WTC11 (cell line): ENCODE measurements at regions not wholly inside any gene's neighbourhood (a gene's known extent, or its start where the extent isn't known, plus 50 kb on each side); places are given as distances from the start of the nearest gene placed in this dataset.
"Not testable (repeated sequence)": the region's sequence is repeated elsewhere in the genome, so short reads cannot be mapped to it uniquely, and the experiment has no call there.

ENCODE experiments used
- ATAC-seq: fragments of 200-7000 bp; cut with Tn5 transposase; 2 replicates; pipeline ENCODE4 v1.10.0; 2021; ENCODE audit warnings: mild to moderate bottlenecking, moderate library complexity
- CTCF ChIA-PET: fragments of 300-600 bp; sonication (Branson Sonifier 250); formaldehyde crosslinking; loops from one replicate; lab custom pipeline; 2021; ENCODE audit warnings: antibody characterized with exemption; lab: Charles Lee
- POLR2A ChIA-PET: fragments of 350-600 bp; sonication (Branson Sonifier 250); formaldehyde crosslinking; loops from one replicate; lab custom pipeline; 2021; ENCODE audit warnings: antibody characterized with exemption; lab: Charles Lee
- DNase-seq: peaks from one replicate; pipeline ENCODE4 v3.0.0; 2021; ENCODE audit warnings: low spot score
- H3K27ac Mint-ChIP-seq: 2 replicates; pipeline ENCODE4 v1.8.0; 2021; ENCODE audit warnings: mixed read lengths
- H3K27me3 Mint-ChIP-seq: 2 replicates; pipeline ENCODE4 v1.8.0; 2021; ENCODE audit warnings: low read depth, mild to moderate bottlenecking, moderate library complexity, mixed read lengths
- H3K36me3 Mint-ChIP-seq: 2 replicates; pipeline ENCODE4 v1.8.0; 2021; ENCODE audit warnings: mixed read lengths
- H3K4me1 Mint-ChIP-seq: 2 replicates; pipeline ENCODE4 v1.8.0; 2022; ENCODE audit warnings: mixed read lengths
- H3K4me3 Mint-ChIP-seq: 2 replicates; pipeline ENCODE4 v1.8.0; 2021; ENCODE audit warnings: mild to moderate bottlenecking, moderate library complexity, mixed read lengths
- H3K9me3 Mint-ChIP-seq: 2 replicates; pipeline ENCODE4 v1.8.0; 2021; ENCODE audit warnings: mixed read lengths
- AFF4 ChIP-seq: sonication (generic); formaldehyde crosslinking; IDR thresholded peaks from 2 replicates; pipeline ENCODE4 v1.8.1; 2023; ENCODE audit warnings: mild to moderate bottlenecking, missing genetic modification reagents, borderline replicate concordance
- ARID4B ChIP-seq: sonication (generic); formaldehyde crosslinking; IDR thresholded peaks from 2 replicates; pipeline ENCODE4 v1.8.0; 2023; ENCODE audit warnings: missing genetic modification reagents, mild to moderate bottlenecking, borderline replicate concordance
- ATF1 ChIP-seq: sonication (generic); formaldehyde crosslinking; IDR thresholded peaks from 2 replicates; pipeline ENCODE4 v1.8.1; 2023; ENCODE audit warnings: mild to moderate bottlenecking, moderate library complexity, missing genetic modification reagents
- ETV6 ChIP-seq: sonication (generic); formaldehyde crosslinking; IDR thresholded peaks from 2 replicates; pipeline ENCODE4 v1.8.1; 2022; ENCODE audit warnings: mild to moderate bottlenecking, missing genetic modification reagents
- IRF1 ChIP-seq: sonication (generic); formaldehyde crosslinking; IDR thresholded peaks from 2 replicates; pipeline ENCODE4 v1.8.0; 2023; ENCODE audit warnings: missing genetic modification reagents
- NFYB ChIP-seq: sonication (generic); formaldehyde crosslinking; conservative IDR thresholded peaks from 2 replicates; pipeline ENCODE4 v1.8.0; 2022; ENCODE audit warnings: low read depth, missing genetic modification reagents
- NR3C1 ChIP-seq: sonication (generic); formaldehyde crosslinking; conservative IDR thresholded peaks from 2 replicates; pipeline ENCODE4 v1.8.1; 2023; ENCODE audit warnings: low read depth, mild to moderate bottlenecking, missing genetic modification reagents
- RELA ChIP-seq: sonication (generic); formaldehyde crosslinking; IDR thresholded peaks from 2 replicates; pipeline ENCODE4 v1.8.1; 2022; ENCODE audit warnings: missing genetic modification reagents, mild to moderate bottlenecking, borderline replicate concordance
- SOX15 ChIP-seq: fragments of 250-450 bp; sonication (Bioruptor Pico); IDR thresholded peaks from 2 replicates; pipeline ENCODE4 v1.9.0; 2021; ENCODE audit warnings: mild to moderate bottlenecking
- TP53 ChIP-seq: sonication (generic); formaldehyde crosslinking; IDR thresholded peaks from 2 replicates; pipeline ENCODE4 v1.8.1; 2023; ENCODE audit warnings: mild to moderate bottlenecking, missing genetic modification reagents
- USF1 ChIP-seq: sonication (generic); formaldehyde crosslinking; IDR thresholded peaks from 2 replicates; pipeline ENCODE4 v1.8.0; 2022; ENCODE audit warnings: mild to moderate bottlenecking, missing genetic modification reagents
- USF2 ChIP-seq: sonication (generic); formaldehyde crosslinking; IDR thresholded peaks from 2 replicates; pipeline ENCODE4 v1.8.1; 2023; ENCODE audit warnings: mild to moderate bottlenecking, missing genetic modification reagents, moderate library complexity
- ZNF512 ChIP-seq: sonication (generic); formaldehyde crosslinking; IDR thresholded peaks from 2 replicates; pipeline ENCODE4 v1.8.1; 2022; ENCODE audit warnings: missing genetic modification reagents, borderline replicate concordance
- ZNF532 ChIP-seq: fragments of 250-450 bp; sonication (Bioruptor Pico); IDR thresholded peaks from 2 replicates; pipeline ENCODE4 v1.9.0; 2021; ENCODE audit warnings: mild to moderate bottlenecking, borderline replicate concordance

GRCh38 chr22:27253108-27253902 is 548.3 kb downstream of the MN1 start:
- Mint-ChIP-seq H3K9me3 (peaks cover 16% of the 10 kb centered on the region), H3K36me3 (peaks cover 9% of the 10 kb centered on the region), H3K4me3 (no peak overlapping the region), H3K4me1 (no peaks in the 10 kb centered on the region), H3K27ac (no peak overlapping the region), H3K27me3 (peaks cover 6% of the 10 kb centered on the region; the same call in 1 of the 2 replicates)
- ATAC-seq = no peak
- POLR2A ChIA-PET = no interaction called here
- TF ChIP-seq ARID4B (CRISPR knock-in tag) = no peak
- TF ChIP-seq ATF1 (CRISPR knock-in tag) = no peak
- no peak for TF ChIP-seq ETV6 (CRISPR knock-in tag)
- no peak for TF ChIP-seq USF1
- TF ChIP-seq NFYB (CRISPR knock-in tag) = no peak
- TF ChIP-seq ZNF512 = no peak
- no peak for TF ChIP-seq SOX15 (CRISPR knock-in tag)
- TF ChIP-seq USF2 (CRISPR knock-in tag) = no peak
- no peak for TF ChIP-seq RELA (CRISPR knock-in tag)
- no peak for TF ChIP-seq AFF4
- no peak for TF ChIP-seq ZNF532 (CRISPR knock-in tag)
- no peak for TF ChIP-seq TP53 (CRISPR knock-in tag)
- TF ChIP-seq NR3C1 = no peak
- no peak for TF ChIP-seq IRF1 (CRISPR knock-in tag)
- no peak for DNase-seq
- CTCF ChIA-PET = no interaction called here

GRCh38 chr22:27254063-27254462 is 547.5 kb downstream of the MN1 start:
- H3K9me3 Mint-ChIP-seq = peaks cover 16% of the 10 kb centered on the region
- DNase-seq, H3K4me1 Mint-ChIP-seq, H3K36me3 Mint-ChIP-seq, H3K4me3 Mint-ChIP-seq, H3K27me3 Mint-ChIP-seq, POLR2A ChIA-PET, ATAC-seq, H3K27ac Mint-ChIP-seq: not testable (repeated sequence)
- CTCF ChIA-PET = interaction anchor here (0.6 kb wide), 1 partner anchor 243 kb away, joined by 3 read pairs; no protein-coding TSS in a partner anchor
